GM12864 (cell line): ENCODE measurements at regions not wholly inside any gene's neighbourhood (a gene's known extent, or its start where the extent isn't known, plus 50 kb on each side); places are given as distances from the start of the nearest gene placed in this dataset.

ENCODE experiments used
- DNase-seq: peaks from one replicate; pipeline ENCODE4 v3.0.0-alpha.2; 2011; ENCODE audit warnings: low read depth
- H3K4me3 ChIP-seq: 2 replicates; pipeline ENCODE4 v1.5.1; 2011; ENCODE audit warnings: mild to moderate bottlenecking, low read depth, low read length, control low read depth
- CTCF ChIP-seq: IDR thresholded peaks from 2 replicates; pipeline ENCODE4 v1.5.1; 2011; ENCODE audit warnings: low read depth, mild to moderate bottlenecking, moderate library complexity, low read length, control low read depth, inconsistent platforms; ENCODE audit errors: missing control alignments

- no peak overlapping the region for H3K4me3 ChIP-seq
- no peak for DNase-seq
- TF ChIP-seq CTCF, result no peak
Observed at GRCh38 chr16:8251298-8251697, 339.0 kb downstream of the TMEM114 start.

GRCh38 chr16:8247993-8248392 lies 342.3 kb downstream of the TMEM114 start:
- no peak overlapping the region for H3K4me3 ChIP-seq
- no peak for TF ChIP-seq CTCF
- no peak for DNase-seq

DNA sequence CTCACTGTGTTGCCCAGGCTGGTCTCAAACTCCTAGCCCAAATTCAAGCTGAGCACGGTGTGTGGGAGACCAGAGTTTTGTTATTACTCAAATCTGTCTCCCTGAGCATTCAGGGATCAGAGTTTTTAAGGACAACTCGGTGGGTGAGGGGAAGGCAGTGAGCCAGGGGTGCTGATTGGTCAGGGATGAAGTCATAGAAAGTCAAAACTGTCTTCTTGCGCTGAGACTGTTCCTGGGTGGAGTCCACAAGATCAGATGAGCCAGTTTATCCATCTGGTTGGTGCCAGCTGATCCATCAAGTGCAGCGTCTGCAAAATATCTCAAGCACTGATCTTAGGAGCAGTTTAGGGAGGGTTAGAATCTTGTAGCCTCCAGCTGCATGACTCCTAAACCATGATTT lies 346.3 kb downstream of the TMEM114 start:
- no peak for TF ChIP-seq CTCF
- DNase-seq, result no peak

GRCh38 chr16:8241408-8241807 lies 348.9 kb downstream of the TMEM114 start:
- DNase-seq, result no peak
- no peak for TF ChIP-seq CTCF
- H3K4me3 ChIP-seq, result no peak overlapping the region

More for the DNA sequence above, 346.3 kb downstream of the TMEM114 start:
- H3K4me3 ChIP-seq, result no peak overlapping the region

DNA sequence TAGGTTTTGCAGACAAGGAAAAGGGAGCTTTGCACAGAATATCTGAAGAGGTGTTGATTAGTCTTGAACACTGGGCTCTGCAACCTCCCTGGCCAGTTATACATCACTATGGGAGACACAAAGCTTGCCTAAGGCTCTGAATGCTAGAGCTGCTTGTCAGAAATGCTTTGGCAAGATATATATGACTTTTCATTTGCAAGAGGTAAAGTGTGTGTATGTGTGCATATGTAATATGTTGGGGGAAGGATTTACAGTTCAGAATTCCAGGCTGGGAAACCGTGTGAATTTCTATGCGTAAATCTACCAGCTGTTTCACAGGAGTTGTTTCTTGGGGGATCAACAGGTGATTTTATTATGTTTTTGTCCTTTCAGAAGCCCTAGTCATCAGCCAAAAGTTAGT lies 350.9 kb downstream of the TMEM114 start:
- H3K4me3 ChIP-seq, result no peak overlapping the region
- DNase-seq, result no peak
- no peak for TF ChIP-seq CTCF

GRCh38 chr16:8237452-8237851 lies 352.9 kb downstream of the TMEM114 start:
- no peak for TF ChIP-seq CTCF
- no peak overlapping the region for H3K4me3 ChIP-seq
- DNase-seq, result no peak

DNA sequence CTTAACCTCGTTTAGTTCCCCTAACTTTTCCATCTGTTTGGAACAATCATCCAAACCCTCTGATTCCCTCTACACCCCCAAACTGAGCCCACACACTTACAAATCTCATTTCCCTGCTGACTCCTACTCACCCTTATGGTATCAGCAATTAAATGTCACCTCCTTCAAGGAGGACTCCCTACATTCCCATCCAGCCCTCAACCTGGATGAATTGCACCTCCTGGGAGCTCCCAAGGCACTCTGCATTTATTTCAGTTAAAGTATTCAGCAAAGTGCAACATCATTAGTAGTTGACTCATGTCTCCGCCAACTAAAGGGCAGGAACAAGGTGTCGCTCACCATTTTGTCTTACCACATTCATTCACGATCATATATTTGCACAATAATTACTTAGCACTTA lies 353.5 kb downstream of the TMEM114 start:
- TF ChIP-seq CTCF, result no peak
- DNase-seq, result no peak
- H3K4me3 ChIP-seq, result no peak overlapping the region
